Sigmoid colon (tissue), 4 donors: ENCODE measurements at regions not wholly inside any gene's neighbourhood (a gene's known extent, or its start where the extent isn't known, plus 50 kb on each side); places are given as distances from the start of the nearest gene placed in this dataset.
"Not testable (repeated sequence)": the region's sequence is repeated elsewhere in the genome, so short reads cannot be mapped to it uniquely, and the experiment has no call there.

Experiments
- EP300 ChIP-seq, 4 donors: sonication (generic); formaldehyde crosslinking; IDR thresholded peaks; one replicate each; pipeline ENCODE4 v1.6.1; 2017; ENCODE audit warnings: antibody characterized with exemption in 4 of 4
- POLR2A ChIP-seq, 2 donors: fragments of 450-650 bp; IDR thresholded peaks; one replicate each; pipeline ENCODE4 v1.6.1; 2016; ENCODE audit warnings: antibody characterized with exemption in 2 of 2, mild to moderate bottlenecking in 2 of 2, moderate library complexity in 2 of 2
- TF ChIP-seq, protein P1 (sequence below), 4 experiments: fragments of 450-650 bp in 3 of 4; fragments of 200-600 bp in 1 of 4; IDR thresholded peaks; one replicate each; pipeline ENCODE4 v1.5.1; 2016 to 2019; ENCODE audit warnings: antibody characterized with exemption in 4 of 4, mild to moderate bottlenecking in 3 of 4, moderate library complexity in 2 of 4

DNA sequence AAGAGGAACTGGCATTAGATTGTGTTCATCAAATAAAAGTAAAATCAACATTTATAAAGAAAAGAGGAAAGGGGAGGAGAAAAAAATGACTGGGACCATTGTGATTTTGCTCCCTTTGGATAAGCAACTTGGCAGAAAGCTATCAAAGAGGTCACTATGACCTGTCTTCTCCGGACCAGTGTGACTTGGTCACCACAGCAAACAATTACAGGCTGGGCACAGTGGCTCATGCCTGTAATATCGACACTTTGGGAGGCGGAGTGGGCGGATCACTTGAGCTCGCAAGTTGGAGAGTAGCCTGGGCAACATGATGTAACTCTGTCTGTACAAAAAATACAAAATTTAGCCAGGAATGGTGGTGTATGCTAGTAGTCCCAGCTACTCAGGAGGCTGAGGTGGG is 55.5 kb upstream of the PPIAL4F start:
- TF ChIP-seq, protein P1, sequence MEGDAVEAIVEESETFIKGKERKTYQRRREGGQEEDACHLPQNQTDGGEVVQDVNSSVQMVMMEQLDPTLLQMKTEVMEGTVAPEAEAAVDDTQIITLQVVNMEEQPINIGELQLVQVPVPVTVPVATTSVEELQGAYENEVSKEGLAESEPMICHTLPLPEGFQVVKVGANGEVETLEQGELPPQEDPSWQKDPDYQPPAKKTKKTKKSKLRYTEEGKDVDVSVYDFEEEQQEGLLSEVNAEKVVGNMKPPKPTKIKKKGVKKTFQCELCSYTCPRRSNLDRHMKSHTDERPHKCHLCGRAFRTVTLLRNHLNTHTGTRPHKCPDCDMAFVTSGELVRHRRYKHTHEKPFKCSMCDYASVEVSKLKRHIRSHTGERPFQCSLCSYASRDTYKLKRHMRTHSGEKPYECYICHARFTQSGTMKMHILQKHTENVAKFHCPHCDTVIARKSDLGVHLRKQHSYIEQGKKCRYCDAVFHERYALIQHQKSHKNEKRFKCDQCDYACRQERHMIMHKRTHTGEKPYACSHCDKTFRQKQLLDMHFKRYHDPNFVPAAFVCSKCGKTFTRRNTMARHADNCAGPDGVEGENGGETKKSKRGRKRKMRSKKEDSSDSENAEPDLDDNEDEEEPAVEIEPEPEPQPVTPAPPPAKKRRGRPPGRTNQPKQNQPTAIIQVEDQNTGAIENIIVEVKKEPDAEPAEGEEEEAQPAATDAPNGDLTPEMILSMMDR (IDR thresholded peaks at IDR 0.05): not testable (repeated sequence)
- not testable (repeated sequence) for TF ChIP-seq POLR2A, EP300 (IDR thresholded peaks at IDR 0.05)
